HL-60 (cell line): ENCODE measurements at regions not wholly inside any gene's neighbourhood (a gene's known extent, or its start where the extent isn't known, plus 50 kb on each side); places are given as distances from the start of the nearest gene placed in this dataset.

Experiments used
- DNase-seq, 2 experiments: peaks; one replicate each; pipeline ENCODE4 v3.0.0-alpha.2; 2010 to 2020; ENCODE audit warnings: low read depth in 1 of 2, low spot score in 1 of 2
- H3K27ac ChIP-seq: fragments of 250-450 bp; sonication (Bioruptor Pico); replicated peaks from 2 replicates; pipeline ENCODE4 v1.5.1; 2020; ENCODE audit warnings: mild to moderate bottlenecking, moderate library complexity
- H3K27me3 ChIP-seq: fragments of 250-450 bp; sonication (Bioruptor Pico); 2 replicates; pipeline ENCODE4 v1.5.1; 2021; ENCODE audit warnings: mild to moderate bottlenecking, moderate library complexity; ENCODE audit not compliant: insufficient read depth, poor library complexity, severe bottlenecking
- H3K4me3 ChIP-seq: replicated peaks from 2 replicates; pipeline ENCODE4 v1.5.1; 2011; ENCODE audit warnings: mild to moderate bottlenecking, control low read depth, low read length; ENCODE audit not compliant: insufficient read depth
- GABPA ChIP-seq: IDR thresholded peaks from 2 replicates; pipeline ENCODE4 v1.6.1; 2012; ENCODE audit warnings: low read depth
- POLR2AphosphoS5 ChIP-seq: IDR thresholded peaks from 2 replicates; pipeline ENCODE4 v1.6.1; 2012; ENCODE audit warnings: low read depth
- SPI1 ChIP-seq: IDR thresholded peaks from 2 replicates; pipeline ENCODE4 v1.6.1; 2012; ENCODE audit warnings: low read depth, mild to moderate bottlenecking, borderline replicate concordance
- TF ChIP-seq, protein P1 (sequence below): IDR thresholded peaks from 2 replicates; pipeline ENCODE4 v1.6.1; 2012; ENCODE audit warnings: low read depth; ENCODE audit not compliant: insufficient replicate concordance
- TF ChIP-seq, protein P2 (sequence below): IDR thresholded peaks from one replicate; pipeline ENCODE4 v1.5.1; 2011; ENCODE audit warnings: low read length, control low read depth, inconsistent platforms; ENCODE audit not compliant: insufficient read depth

DNA sequence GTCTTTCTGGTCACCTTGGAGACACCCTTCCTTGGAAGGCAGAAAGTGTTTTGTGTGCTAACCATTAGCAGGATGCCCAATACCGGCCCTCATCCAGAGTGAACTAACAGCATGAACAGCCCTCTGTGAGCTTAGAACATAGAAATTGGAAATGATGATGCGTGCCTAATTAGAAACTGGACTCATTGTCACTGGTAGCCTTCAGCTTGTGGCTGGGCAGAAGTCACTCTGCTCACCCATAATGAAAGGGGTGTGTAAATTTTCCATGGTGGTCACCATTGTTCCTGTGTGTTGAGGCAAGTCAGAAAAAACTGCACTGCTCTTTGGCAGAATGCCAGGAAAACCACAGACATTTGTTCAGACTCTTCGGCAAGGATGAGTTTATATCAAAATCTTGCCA lies 74.7 kb upstream of the CNTN4 start:
- Histone ChIP-seq H3K27me3 (no peaks in the 10 kb centered on the region), H3K4me3 (no peak overlapping the region), H3K27ac (no peak overlapping the region)
- TF ChIP-seq SPI1 (no peak), POLR2AphosphoS5 (no peak), GABPA (no peak)
- TF ChIP-seq, protein P1, sequence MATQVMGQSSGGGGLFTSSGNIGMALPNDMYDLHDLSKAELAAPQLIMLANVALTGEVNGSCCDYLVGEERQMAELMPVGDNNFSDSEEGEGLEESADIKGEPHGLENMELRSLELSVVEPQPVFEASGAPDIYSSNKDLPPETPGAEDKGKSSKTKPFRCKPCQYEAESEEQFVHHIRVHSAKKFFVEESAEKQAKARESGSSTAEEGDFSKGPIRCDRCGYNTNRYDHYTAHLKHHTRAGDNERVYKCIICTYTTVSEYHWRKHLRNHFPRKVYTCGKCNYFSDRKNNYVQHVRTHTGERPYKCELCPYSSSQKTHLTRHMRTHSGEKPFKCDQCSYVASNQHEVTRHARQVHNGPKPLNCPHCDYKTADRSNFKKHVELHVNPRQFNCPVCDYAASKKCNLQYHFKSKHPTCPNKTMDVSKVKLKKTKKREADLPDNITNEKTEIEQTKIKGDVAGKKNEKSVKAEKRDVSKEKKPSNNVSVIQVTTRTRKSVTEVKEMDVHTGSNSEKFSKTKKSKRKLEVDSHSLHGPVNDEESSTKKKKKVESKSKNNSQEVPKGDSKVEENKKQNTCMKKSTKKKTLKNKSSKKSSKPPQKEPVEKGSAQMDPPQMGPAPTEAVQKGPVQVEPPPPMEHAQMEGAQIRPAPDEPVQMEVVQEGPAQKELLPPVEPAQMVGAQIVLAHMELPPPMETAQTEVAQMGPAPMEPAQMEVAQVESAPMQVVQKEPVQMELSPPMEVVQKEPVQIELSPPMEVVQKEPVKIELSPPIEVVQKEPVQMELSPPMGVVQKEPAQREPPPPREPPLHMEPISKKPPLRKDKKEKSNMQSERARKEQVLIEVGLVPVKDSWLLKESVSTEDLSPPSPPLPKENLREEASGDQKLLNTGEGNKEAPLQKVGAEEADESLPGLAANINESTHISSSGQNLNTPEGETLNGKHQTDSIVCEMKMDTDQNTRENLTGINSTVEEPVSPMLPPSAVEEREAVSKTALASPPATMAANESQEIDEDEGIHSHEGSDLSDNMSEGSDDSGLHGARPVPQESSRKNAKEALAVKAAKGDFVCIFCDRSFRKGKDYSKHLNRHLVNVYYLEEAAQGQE, result no peak
- TF ChIP-seq, protein P2, sequence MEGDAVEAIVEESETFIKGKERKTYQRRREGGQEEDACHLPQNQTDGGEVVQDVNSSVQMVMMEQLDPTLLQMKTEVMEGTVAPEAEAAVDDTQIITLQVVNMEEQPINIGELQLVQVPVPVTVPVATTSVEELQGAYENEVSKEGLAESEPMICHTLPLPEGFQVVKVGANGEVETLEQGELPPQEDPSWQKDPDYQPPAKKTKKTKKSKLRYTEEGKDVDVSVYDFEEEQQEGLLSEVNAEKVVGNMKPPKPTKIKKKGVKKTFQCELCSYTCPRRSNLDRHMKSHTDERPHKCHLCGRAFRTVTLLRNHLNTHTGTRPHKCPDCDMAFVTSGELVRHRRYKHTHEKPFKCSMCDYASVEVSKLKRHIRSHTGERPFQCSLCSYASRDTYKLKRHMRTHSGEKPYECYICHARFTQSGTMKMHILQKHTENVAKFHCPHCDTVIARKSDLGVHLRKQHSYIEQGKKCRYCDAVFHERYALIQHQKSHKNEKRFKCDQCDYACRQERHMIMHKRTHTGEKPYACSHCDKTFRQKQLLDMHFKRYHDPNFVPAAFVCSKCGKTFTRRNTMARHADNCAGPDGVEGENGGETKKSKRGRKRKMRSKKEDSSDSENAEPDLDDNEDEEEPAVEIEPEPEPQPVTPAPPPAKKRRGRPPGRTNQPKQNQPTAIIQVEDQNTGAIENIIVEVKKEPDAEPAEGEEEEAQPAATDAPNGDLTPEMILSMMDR, result no peak
- DNase-seq, result no peak

DNA sequence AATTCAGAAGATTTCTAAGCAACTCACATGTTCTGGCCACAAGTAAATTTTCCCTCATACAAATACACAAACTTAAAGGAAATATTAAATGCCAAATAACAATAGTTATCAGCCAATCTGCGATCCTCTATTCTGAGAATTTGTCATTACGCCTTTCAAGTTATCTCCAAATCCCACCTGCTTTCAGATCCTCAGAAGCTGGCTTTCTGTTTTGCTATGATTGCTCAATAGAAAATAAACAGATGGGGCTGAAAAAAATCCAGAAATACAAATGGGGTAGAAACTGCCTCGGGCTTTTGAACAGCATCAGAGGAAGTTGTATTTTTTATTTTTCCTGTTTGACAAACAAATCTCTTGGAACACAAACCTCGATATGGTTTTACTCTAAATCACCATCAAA lies 74.0 kb upstream of the CNTN4 start:
- Histone ChIP-seq H3K27me3 (no peaks in the 10 kb centered on the region), H3K27ac (no peak overlapping the region), H3K4me3 (no peak overlapping the region)
- TF ChIP-seq GABPA, result no peak
- TF ChIP-seq, protein P1, result no peak
- no peak for TF ChIP-seq POLR2AphosphoS5
- TF ChIP-seq, protein P2, result no peak
- no peak for TF ChIP-seq SPI1
- no peak for DNase-seq

DNA sequence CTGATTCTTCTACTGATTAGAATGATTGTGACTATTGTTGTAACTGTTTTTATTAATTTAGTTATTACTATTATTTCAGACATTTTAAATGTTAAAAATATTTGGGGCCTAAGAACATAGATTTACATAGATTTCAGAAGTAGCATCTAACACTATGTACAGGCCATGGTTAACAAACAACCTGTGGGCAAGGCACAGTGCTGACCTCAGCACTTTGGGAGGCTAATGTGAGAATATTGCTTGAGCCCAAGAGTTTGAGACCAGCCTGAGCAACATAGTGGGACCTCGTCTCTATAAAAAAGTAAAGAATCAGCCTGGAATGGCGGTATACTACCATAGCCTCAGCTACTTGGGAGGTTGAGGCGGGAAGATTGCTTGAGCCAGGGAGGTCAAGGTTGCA lies 69.1 kb upstream of the CNTN4 start:
- DNase-seq, result no peak
- no peak overlapping the region for H3K27ac ChIP-seq
- H3K4me3 ChIP-seq, result no peak overlapping the region
- TF ChIP-seq SPI1, result no peak
- no peaks in the 10 kb centered on the region for H3K27me3 ChIP-seq

DNA sequence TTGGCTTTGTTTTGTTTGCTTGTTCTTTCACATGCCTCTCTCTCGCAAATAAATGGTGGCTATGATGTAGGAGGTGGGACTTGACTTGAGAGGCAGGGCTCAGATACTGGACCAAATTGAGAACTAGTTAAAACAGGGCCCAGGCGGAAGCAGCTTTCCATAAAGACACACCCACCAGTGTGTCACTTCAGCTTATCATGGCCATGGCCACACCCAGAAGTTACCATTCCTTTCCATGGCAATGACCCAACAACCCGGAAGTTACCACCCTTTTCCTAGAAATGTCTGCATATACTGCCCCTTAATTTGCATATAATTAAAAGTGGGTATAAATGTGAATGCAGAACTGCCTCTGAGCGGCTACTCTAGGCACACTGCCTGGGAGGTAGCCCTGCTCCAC lies 62.6 kb upstream of the CNTN4 start:
- DNase-seq, result no peak

More for the DNA sequence above, 62.6 kb upstream of the CNTN4 start:
- no peaks in the 10 kb centered on the region for H3K27me3 ChIP-seq
- no peak overlapping the region for H3K27ac ChIP-seq
- TF ChIP-seq, protein P1, result no peak
- TF ChIP-seq, protein P2, result no peak
- no peak for TF ChIP-seq POLR2AphosphoS5
- TF ChIP-seq SPI1, result no peak
- TF ChIP-seq GABPA, result no peak
- no peak overlapping the region for H3K4me3 ChIP-seq
